ENCODE measurements at regions not wholly inside any gene's neighbourhood (a gene's known extent, or its start where the extent isn't known, plus 50 kb on each side); places are given as distances from the start of the nearest gene placed in this dataset.

DNA sequence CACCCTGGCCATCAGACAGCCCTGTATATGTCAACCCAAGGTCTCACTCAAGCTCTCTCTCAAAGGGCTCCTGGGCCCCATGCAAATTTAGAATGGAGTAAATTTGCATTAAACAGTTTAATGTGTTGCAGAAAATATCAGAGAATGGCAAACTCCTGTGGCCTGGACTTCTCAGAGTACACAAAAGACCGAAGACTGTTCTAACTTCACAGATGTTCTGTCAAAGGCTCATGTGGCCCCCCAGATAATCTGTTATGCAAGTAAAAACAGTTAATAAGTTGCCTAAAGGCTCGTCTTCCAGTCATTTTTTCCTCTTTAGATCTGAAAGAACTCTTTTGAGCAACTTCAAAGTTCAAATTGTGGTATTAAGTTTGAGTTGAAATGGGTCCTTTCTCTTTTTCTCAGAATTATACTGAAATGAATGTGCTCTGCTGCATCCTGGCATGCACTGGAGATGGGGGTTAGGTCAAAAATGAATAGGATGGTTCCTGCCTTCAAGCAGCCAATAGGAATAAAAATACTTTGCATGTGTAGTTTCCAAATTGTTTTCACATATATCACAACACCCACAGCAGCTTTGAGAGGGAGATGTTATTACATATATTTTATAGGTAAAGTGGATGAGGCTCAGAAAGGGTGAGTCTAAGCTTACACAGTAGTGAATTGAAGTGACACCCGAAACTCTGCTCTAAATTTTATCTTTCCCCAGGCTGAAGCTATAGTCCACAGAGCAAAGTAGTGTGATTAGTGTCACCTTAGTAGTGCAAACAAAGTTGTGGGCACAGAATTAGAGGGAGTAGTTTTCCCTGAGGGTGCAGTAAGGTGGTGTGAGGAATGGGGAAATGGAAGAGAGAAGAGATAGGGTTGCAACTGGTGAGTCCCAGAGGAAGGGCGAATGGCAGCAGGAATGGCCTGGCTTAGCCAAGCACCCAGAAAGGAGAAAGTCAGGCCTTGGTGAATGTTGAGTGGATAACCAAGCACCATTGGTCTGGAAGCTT is 205.0 kb upstream of the RFC3 start:
- Histone ChIP-seq H3K36me3 (ENCODE audit: control insufficient read depth, insufficient read depth, low read length) (no peaks in the 10 kb centered on the region), H3K27me3 (ENCODE audit: control insufficient read depth, insufficient read depth, low read length) (no peaks in the 10 kb centered on the region), H3K27ac (ENCODE audit: low read length) (no peak overlapping the region), H3K4me1 (ENCODE audit: control insufficient read depth, insufficient read depth, low read length) (peaks cover 36% of the 10 kb centered on the region), H3K9me3 (replicated peaks; ENCODE audit: control insufficient read depth, low read depth, low read length) (no peaks in the 10 kb centered on the region), H3K4me3 (ENCODE audit: low read length) (no peak overlapping the region)
- DNase-seq = no peak
- WGBS (ENCODE audit: insufficient coverage) = 84% methylated on average over 2 of the region's 4 CpGs

DNA sequence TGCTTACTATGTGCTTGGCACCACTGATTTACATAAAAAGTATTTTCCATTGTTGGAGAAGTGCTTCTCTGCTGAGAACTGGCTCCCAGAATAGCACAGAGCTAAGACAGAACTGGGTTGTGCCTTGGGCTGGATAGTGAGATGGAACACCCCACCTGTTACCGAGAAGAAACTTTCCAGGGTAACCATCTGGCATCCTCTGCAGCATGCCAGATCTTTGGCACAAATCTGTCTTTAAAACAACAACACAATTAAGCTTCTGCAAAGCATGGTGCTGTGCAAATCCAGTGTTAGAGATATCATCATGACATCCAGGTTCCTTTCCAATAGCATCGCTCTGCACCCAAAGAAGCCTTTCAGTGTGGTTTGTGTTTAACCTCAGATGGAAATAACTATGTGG is 202.5 kb upstream of the RFC3 start:
- H3K9me3 ChIP-seq (replicated peaks; ENCODE audit: control insufficient read depth, low read depth, low read length) = no peaks in the 10 kb centered on the region
- peak; percentile 46 for DNase-seq
- peaks cover 34% of the 10 kb centered on the region for H3K4me1 ChIP-seq (ENCODE audit: control insufficient read depth, insufficient read depth, low read length)
- H3K4me3 ChIP-seq (ENCODE audit: low read length) = no peak overlapping the region
- whole genome bisulfite sequencing (ENCODE audit: insufficient coverage) = no CpG with 5 or more reads among the region's 2 CpGs
- H3K27me3 ChIP-seq (ENCODE audit: control insufficient read depth, insufficient read depth, low read length) = no peaks in the 10 kb centered on the region
- H3K27ac ChIP-seq (ENCODE audit: low read length) = no peak overlapping the region
- no peaks in the 10 kb centered on the region for H3K36me3 ChIP-seq (ENCODE audit: control insufficient read depth, insufficient read depth, low read length)

DNA sequence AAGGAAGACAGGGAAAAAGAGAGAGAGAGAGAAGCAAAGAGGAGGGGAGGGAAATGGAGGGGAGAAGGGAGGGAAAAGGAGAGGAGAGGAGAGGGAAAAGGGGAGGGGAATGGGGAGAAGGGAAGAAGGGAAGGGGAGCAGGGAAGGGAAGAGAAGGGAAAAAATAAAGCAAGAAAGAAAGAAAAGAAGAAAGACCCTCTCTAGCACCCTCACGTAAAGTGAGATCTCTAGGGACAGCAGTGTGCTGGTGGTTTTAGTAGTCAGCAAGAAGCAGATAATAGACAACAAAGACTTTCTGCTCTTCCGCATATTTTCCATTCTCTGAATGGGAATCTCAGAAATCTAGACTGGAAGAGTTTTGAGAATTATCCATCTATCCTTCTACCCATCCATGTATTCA is 201.8 kb upstream of the RFC3 start:
- Histone ChIP-seq H3K9me3 (replicated peaks; ENCODE audit: control insufficient read depth, low read depth, low read length) (no peaks in the 10 kb centered on the region), H3K27ac (ENCODE audit: low read length) (no peak overlapping the region), H3K4me3 (ENCODE audit: low read length) (no peak overlapping the region), H3K27me3 (ENCODE audit: control insufficient read depth, insufficient read depth, low read length) (no peaks in the 10 kb centered on the region), H3K4me1 (ENCODE audit: control insufficient read depth, insufficient read depth, low read length) (peaks cover 27% of the 10 kb centered on the region), H3K36me3 (ENCODE audit: control insufficient read depth, insufficient read depth, low read length) (no peaks in the 10 kb centered on the region)
- WGBS (ENCODE audit: insufficient coverage) = no CpG with 5 or more reads among the region's 2 CpGs
- no peak for DNase-seq

DNA sequence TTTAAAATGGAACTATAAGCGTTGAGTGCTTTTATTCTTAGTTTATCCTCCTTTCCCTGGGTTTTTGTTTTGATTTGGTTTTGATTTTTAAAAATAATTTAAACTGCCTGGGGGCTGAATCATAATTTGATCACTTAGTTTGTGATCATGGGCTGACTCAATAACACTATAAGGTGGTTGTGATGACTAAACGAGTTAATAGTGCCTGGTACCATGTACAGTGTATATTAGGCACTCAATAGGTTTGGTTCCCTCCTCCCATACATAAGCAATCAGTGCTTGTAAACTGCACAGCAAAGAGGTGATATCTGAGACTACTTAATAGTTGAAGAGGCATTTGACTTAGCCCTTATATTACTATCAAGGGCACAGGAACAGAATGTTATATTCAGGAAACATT is 200.9 kb upstream of the RFC3 start:
- H3K4me3 ChIP-seq (ENCODE audit: low read length) = no peak overlapping the region
- no CpG with 5 or more reads among the region's 2 CpGs for WGBS (ENCODE audit: insufficient coverage)
- H3K27ac ChIP-seq (ENCODE audit: low read length) = no peak overlapping the region
- H3K27me3 ChIP-seq (ENCODE audit: control insufficient read depth, insufficient read depth, low read length) = no peaks in the 10 kb centered on the region
- no peaks in the 10 kb centered on the region for H3K36me3 ChIP-seq (ENCODE audit: control insufficient read depth, insufficient read depth, low read length)
- H3K4me1 ChIP-seq (ENCODE audit: control insufficient read depth, insufficient read depth, low read length) = peaks cover 20% of the 10 kb centered on the region
- no peaks in the 10 kb centered on the region for H3K9me3 ChIP-seq (replicated peaks; ENCODE audit: control insufficient read depth, low read depth, low read length)
- no peak for DNase-seq

DNA sequence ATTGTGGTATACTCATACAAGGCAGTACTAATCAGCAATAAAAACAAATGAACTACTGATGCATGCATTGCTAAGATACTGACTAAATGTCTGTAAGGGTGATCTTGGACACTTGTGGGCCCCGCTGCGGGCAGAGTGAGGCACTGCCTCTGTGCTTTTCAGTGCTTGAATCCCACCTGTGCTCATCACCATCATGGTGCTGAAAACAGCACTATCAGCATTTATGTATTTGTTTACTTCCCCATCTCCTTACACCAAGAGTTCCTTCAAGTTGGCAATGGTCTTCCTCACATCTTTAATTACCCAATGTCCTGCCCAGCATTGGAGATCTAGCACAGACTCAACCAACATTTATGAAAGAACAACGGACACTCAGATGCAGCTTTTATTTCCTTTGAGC is 193.7 kb upstream of the RFC3 start:
- no peaks in the 10 kb centered on the region for H3K4me1 ChIP-seq (ENCODE audit: control insufficient read depth, insufficient read depth, low read length)
- H3K9me3 ChIP-seq (replicated peaks; ENCODE audit: control insufficient read depth, low read depth, low read length) = no peaks in the 10 kb centered on the region
- H3K4me3 ChIP-seq (ENCODE audit: low read length) = no peak overlapping the region
- 92% methylated on average over 2 of the region's 3 CpGs for WGBS (ENCODE audit: insufficient coverage)
- no peaks in the 10 kb centered on the region for H3K36me3 ChIP-seq (ENCODE audit: control insufficient read depth, insufficient read depth, low read length)
- no peak overlapping the region for H3K27ac ChIP-seq (ENCODE audit: low read length)
- H3K27me3 ChIP-seq (ENCODE audit: control insufficient read depth, insufficient read depth, low read length) = no peaks in the 10 kb centered on the region
- no peak for DNase-seq

DNA sequence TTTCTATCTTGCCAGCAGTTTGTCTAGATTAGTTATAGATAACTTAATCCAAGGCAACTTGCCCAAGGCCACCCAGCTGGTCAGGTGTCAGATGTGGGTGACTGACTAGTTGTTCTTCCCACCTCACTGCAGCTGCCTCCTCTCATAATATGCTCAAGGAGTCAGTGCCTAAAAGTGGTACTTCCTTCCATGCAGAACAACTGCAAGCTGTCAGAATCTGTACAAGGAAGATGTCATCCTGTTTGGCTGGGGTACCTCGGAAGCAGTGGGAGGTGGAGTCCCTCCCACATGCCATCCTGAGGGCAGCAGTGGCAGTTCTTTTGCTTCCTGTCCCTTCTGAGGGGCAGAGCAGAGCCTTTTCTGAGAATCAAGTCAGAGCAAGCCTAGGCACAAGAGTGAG is 193.2 kb upstream of the RFC3 start:
- no peaks in the 10 kb centered on the region for H3K36me3 ChIP-seq (ENCODE audit: control insufficient read depth, insufficient read depth, low read length)
- no peaks in the 10 kb centered on the region for H3K27me3 ChIP-seq (ENCODE audit: control insufficient read depth, insufficient read depth, low read length)
- H3K27ac ChIP-seq (ENCODE audit: low read length) = no peak overlapping the region
- no peaks in the 10 kb centered on the region for H3K4me1 ChIP-seq (ENCODE audit: control insufficient read depth, insufficient read depth, low read length)
- no peaks in the 10 kb centered on the region for H3K9me3 ChIP-seq (replicated peaks; ENCODE audit: control insufficient read depth, low read depth, low read length)
- DNase-seq = no peak
- 50% methylated on average over 1 of the region's 1 CpG for WGBS (ENCODE audit: insufficient coverage)
- H3K4me3 ChIP-seq (ENCODE audit: low read length) = no peak overlapping the region

DNA sequence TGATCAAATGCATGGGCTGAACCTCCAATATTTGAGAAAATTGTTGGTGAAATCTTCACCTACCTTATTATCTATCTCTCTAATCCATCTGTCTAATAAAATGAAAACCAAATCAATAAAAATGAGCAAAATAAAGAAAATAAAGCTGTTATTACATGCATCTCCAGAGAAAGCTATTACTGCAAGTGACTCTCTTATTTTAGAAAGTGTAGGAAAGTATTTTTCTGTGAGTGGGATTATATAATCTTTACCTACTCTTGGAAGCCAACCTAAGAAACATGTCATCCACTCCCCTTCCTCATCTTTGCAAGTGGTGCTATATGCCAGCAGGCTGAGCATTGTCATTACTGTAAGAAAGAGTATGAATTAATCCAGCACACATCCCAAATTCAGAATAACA is 191.5 kb upstream of the RFC3 start:
- no peak overlapping the region for H3K4me3 ChIP-seq (ENCODE audit: low read length)
- no peaks in the 10 kb centered on the region for H3K9me3 ChIP-seq (replicated peaks; ENCODE audit: control insufficient read depth, low read depth, low read length)

DNA sequence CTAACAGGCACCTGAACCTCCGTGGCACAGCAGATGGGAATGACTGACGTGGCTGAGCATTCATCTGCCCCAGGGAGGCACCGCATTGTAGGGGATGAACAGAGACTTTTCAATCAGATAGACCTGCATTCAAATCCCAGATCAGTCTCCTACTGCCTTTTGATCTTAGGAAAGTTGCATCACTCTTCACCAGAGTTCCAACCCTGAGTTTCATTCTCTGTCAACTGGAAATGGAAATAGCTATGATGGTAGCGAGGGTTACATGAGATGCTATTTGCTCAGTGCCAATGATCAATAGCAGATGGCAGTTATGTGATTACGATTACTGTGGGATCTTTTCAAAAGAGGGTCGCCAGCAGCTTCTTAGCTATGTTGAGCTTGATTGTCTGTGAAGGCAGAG is 189.3 kb upstream of the RFC3 start:
- DNase-seq = no peak
- Histone ChIP-seq H3K4me3 (ENCODE audit: low read length) (no peak overlapping the region), H3K27ac (ENCODE audit: low read length) (no peak overlapping the region), H3K9me3 (replicated peaks; ENCODE audit: control insufficient read depth, low read depth, low read length) (no peaks in the 10 kb centered on the region), H3K4me1 (ENCODE audit: control insufficient read depth, insufficient read depth, low read length) (peaks cover 2% of the 10 kb centered on the region), H3K36me3 (ENCODE audit: control insufficient read depth, insufficient read depth, low read length) (no peaks in the 10 kb centered on the region), H3K27me3 (ENCODE audit: control insufficient read depth, insufficient read depth, low read length) (no peaks in the 10 kb centered on the region)
- 85% methylated on average over 5 of the region's 6 CpGs for WGBS (ENCODE audit: insufficient coverage)

More for the DNA sequence above, 191.5 kb upstream of the RFC3 start:
- DNase-seq = no peak
- no peaks in the 10 kb centered on the region for H3K27me3 ChIP-seq (ENCODE audit: control insufficient read depth, insufficient read depth, low read length)
- H3K4me1 ChIP-seq (ENCODE audit: control insufficient read depth, insufficient read depth, low read length) = peaks cover 2% of the 10 kb centered on the region
- no peak overlapping the region for H3K27ac ChIP-seq (ENCODE audit: low read length)
- H3K36me3 ChIP-seq (ENCODE audit: control insufficient read depth, insufficient read depth, low read length) = no peaks in the 10 kb centered on the region

DNA sequence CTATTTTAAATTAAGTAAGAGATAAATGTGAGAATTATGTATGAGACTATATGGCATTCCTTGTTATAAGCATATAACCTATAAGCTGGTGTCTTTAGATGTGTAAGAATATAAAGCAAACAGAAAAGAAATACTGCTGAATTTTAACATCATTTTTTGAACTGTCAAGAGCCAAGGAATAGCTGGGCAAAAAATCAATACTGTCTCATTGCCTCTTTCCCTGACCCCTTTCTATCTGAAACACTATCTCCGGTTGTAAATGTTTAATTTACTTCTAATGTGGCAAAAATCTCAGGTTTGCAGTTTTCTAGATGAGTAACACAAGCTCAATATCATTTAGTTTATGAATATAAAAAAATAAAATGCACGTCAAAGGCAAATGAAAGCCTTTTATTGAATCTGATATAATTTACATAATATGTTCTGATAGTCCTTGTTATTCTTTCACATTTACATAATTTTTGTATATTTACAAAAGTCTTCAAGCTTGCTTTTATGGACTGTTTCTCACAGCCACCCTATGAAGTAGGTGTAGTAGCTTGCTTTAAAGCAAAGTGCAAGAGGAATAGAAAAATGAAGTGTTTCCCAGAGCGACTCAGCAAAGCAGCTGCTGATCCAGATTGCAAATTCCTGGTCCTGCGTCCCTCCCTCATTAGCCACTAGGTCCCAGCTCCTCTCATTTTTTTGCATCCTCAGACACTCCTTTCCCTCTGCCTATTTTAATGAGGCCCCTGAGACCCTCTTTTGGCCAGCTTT is 188.2 kb upstream of the RFC3 start:
- no peak overlapping the region for H3K27ac ChIP-seq (ENCODE audit: low read length)
- no peaks in the 10 kb centered on the region for H3K36me3 ChIP-seq (ENCODE audit: control insufficient read depth, insufficient read depth, low read length)
- H3K9me3 ChIP-seq (replicated peaks; ENCODE audit: control insufficient read depth, low read depth, low read length) = no peaks in the 10 kb centered on the region
- H3K4me1 ChIP-seq (ENCODE audit: control insufficient read depth, insufficient read depth, low read length) = peaks cover 6% of the 10 kb centered on the region
- DNase-seq = peak; percentile 45
- 21% methylated on average over 2 of the region's 4 CpGs for WGBS (ENCODE audit: insufficient coverage)
- H3K27me3 ChIP-seq (ENCODE audit: control insufficient read depth, insufficient read depth, low read length) = no peaks in the 10 kb centered on the region
- H3K4me3 ChIP-seq (ENCODE audit: low read length) = no peak overlapping the region

DNA sequence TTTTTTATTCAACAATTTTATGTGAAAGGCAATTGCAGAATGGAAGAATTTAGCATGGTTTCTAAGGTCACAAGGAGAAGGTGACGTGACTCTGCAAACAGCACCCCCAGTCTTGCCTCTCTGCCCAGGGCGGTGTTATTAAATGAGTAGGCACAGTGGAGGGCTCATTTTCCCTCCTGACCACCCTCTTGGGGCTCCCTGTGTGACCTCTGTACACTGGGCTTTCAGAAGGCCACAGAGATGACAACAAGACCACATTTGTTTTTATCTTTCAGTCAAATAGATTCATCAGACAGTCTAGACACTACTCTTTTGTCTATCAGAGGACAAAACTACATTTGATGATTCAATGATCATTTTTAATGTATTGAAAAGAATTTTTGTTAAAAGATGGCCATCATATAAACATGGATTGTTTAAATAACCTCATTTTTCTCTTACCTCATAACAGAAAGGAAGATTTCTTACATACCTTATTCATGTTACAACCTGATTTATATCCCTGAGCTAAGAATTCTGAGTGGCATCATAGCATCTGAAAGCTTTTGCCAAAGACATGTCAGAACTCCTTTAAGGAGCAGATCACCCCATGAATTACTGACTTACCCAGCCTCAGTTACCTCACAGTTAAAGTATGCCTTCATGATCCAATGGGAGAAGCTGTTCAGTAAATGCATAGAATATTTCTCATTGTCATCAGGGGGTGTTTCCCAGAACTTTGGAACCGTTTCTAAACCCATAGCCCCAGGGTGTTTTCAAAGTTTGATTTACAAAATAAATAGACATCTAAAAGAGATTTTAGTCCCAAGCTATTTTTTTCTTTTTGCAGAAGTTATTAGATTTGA is 184.0 kb upstream of the RFC3 start:
- Histone ChIP-seq H3K27me3 (ENCODE audit: control insufficient read depth, insufficient read depth, low read length) (no peaks in the 10 kb centered on the region), H3K4me3 (ENCODE audit: low read length) (no peak overlapping the region), H3K36me3 (ENCODE audit: control insufficient read depth, insufficient read depth, low read length) (no peaks in the 10 kb centered on the region), H3K4me1 (ENCODE audit: control insufficient read depth, insufficient read depth, low read length) (peaks cover 9% of the 10 kb centered on the region), H3K27ac (ENCODE audit: low read length) (no peak overlapping the region), H3K9me3 (replicated peaks; ENCODE audit: control insufficient read depth, low read depth, low read length) (no peaks in the 10 kb centered on the region)
- peak; percentile 61 for DNase-seq
- no CpG with 5 or more reads among the region's 3 CpGs for WGBS (ENCODE audit: insufficient coverage)
